ENCODE measurements at regions not wholly inside any gene's neighbourhood (a gene's known extent, or its start where the extent isn't known, plus 50 kb on each side); places are given as distances from the start of the nearest gene placed in this dataset.

DNA sequence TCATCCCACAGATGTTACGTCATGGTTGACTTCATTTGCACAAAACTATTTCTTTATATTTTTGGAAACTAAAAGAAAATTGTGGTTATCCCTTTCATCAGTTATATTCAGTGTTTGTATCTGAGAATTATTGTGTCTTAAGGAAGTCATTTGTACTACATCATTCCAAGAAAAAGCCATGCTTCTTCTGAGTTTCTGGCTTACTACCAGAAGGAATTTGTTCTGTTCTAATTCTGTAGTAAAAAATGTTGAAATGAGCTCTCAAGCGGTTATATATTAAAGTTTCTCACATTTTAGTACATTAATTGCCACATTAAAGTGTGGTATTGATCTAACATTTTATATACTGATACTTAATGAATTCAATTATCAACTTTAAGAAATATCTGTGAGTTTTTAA is 1844.5 kb downstream of the PCDH7 start:
- TF ChIP-seq, protein P1, sequence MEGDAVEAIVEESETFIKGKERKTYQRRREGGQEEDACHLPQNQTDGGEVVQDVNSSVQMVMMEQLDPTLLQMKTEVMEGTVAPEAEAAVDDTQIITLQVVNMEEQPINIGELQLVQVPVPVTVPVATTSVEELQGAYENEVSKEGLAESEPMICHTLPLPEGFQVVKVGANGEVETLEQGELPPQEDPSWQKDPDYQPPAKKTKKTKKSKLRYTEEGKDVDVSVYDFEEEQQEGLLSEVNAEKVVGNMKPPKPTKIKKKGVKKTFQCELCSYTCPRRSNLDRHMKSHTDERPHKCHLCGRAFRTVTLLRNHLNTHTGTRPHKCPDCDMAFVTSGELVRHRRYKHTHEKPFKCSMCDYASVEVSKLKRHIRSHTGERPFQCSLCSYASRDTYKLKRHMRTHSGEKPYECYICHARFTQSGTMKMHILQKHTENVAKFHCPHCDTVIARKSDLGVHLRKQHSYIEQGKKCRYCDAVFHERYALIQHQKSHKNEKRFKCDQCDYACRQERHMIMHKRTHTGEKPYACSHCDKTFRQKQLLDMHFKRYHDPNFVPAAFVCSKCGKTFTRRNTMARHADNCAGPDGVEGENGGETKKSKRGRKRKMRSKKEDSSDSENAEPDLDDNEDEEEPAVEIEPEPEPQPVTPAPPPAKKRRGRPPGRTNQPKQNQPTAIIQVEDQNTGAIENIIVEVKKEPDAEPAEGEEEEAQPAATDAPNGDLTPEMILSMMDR (IDR thresholded peaks at IDR 0.05; ENCODE audit: unreplicated experiment): no peak
- Mint-ChIP-seq H3K4me1 (ENCODE audit: unreplicated experiment) (no peaks in the 10 kb centered on the region), H3K4me3 (ENCODE audit: unreplicated experiment) (no peak overlapping the region), H3K9me3 (ENCODE audit: unreplicated experiment) (no peaks in the 10 kb centered on the region), H3K27ac (ENCODE audit: unreplicated experiment) (no peak overlapping the region), H3K36me3 (ENCODE audit: low read depth, unreplicated experiment) (no peaks in the 10 kb centered on the region), H3K27me3 (ENCODE audit: unreplicated experiment) (no peaks in the 10 kb centered on the region)
- no peak for DNase-seq (ENCODE audit: low spot score)

DNA sequence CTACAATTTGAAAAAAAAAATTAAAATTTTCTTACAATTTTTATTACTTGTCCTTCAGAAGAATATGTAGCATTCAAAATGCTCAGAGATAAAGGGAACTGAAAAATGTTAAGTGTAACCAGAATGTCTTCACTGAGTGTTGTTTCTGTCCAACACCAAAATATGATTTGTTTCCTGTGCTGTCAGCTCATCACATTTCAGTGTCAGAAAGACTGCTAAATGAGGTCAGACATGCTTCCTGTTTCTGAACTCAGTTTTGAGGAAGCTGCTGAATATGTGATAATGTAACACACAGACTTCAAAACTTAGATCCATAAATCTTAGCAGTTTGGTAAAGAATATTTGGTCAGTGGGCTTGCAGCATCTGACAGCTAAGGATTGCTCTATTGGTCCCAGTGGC is 1849.7 kb downstream of the PCDH7 start:
- no peaks in the 10 kb centered on the region for H3K36me3 Mint-ChIP-seq (ENCODE audit: low read depth, unreplicated experiment)
- H3K27me3 Mint-ChIP-seq (ENCODE audit: unreplicated experiment): no peaks in the 10 kb centered on the region

GRCh38 chr4:32572366-32572765 is 1852.2 kb downstream of the PCDH7 start:
- TF ChIP-seq, protein P1 (IDR thresholded peaks at IDR 0.05; ENCODE audit: unreplicated experiment): no peak
- Mint-ChIP-seq H3K4me1 (ENCODE audit: unreplicated experiment) (no peaks in the 10 kb centered on the region), H3K4me3 (ENCODE audit: unreplicated experiment) (no peak overlapping the region), H3K27ac (ENCODE audit: unreplicated experiment) (no peak overlapping the region), H3K9me3 (ENCODE audit: unreplicated experiment) (no peaks in the 10 kb centered on the region), H3K27me3 (ENCODE audit: unreplicated experiment) (no peaks in the 10 kb centered on the region), H3K36me3 (ENCODE audit: low read depth, unreplicated experiment) (no peaks in the 10 kb centered on the region)
- no peak for DNase-seq (ENCODE audit: low spot score)

More for the DNA sequence above, 1849.7 kb downstream of the PCDH7 start:
- Mint-ChIP-seq H3K4me3 (ENCODE audit: unreplicated experiment) (no peak overlapping the region), H3K9me3 (ENCODE audit: unreplicated experiment) (no peaks in the 10 kb centered on the region), H3K4me1 (ENCODE audit: unreplicated experiment) (no peaks in the 10 kb centered on the region), H3K27ac (ENCODE audit: unreplicated experiment) (no peak overlapping the region)
- DNase-seq (ENCODE audit: low spot score): no peak
- TF ChIP-seq, protein P1 (IDR thresholded peaks at IDR 0.05; ENCODE audit: unreplicated experiment): no peak

DNA sequence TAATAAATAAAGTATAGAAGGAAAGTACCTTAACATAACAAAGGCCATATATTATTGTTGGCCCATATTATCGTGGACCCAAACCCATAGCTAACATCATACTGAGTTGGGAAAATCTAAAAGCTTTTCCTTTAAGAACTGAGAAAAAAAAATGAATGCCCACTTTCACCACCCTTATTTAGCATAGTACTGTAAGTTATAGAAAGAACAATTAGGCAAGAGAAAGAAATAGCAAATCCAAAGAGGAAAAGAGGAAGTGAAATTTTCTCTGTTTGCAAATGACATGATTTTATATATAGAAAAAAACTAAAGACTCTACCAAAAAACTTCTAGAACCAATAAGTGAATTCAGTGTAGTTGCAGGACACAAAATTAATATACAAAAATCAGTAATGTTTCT is 1854.6 kb downstream of the PCDH7 start:
- Mint-ChIP-seq H3K27me3 (ENCODE audit: unreplicated experiment) (no peaks in the 10 kb centered on the region), H3K9me3 (ENCODE audit: unreplicated experiment) (no peaks in the 10 kb centered on the region), H3K4me1 (ENCODE audit: unreplicated experiment) (no peaks in the 10 kb centered on the region), H3K36me3 (ENCODE audit: low read depth, unreplicated experiment) (no peaks in the 10 kb centered on the region), H3K27ac (ENCODE audit: unreplicated experiment) (no peak overlapping the region), H3K4me3 (ENCODE audit: unreplicated experiment) (no peak overlapping the region)
- no peak for DNase-seq (ENCODE audit: low spot score)
- TF ChIP-seq, protein P1 (IDR thresholded peaks at IDR 0.05; ENCODE audit: unreplicated experiment): no peak

- Mint-ChIP-seq H3K27me3 (ENCODE audit: unreplicated experiment) (no peaks in the 10 kb centered on the region), H3K36me3 (ENCODE audit: low read depth, unreplicated experiment) (no peaks in the 10 kb centered on the region)
These were observed 1868.9 kb downstream of the PCDH7 start for GRCh38 chr4:32589097-32589496.

More at GRCh38 chr4:32589097-32589496, 1868.9 kb downstream of the PCDH7 start:
- Mint-ChIP-seq H3K27ac (ENCODE audit: unreplicated experiment) (no peak overlapping the region), H3K4me1 (ENCODE audit: unreplicated experiment) (no peaks in the 10 kb centered on the region), H3K9me3 (ENCODE audit: unreplicated experiment) (no peaks in the 10 kb centered on the region), H3K4me3 (ENCODE audit: unreplicated experiment) (no peak overlapping the region)
- TF ChIP-seq, protein P1 (IDR thresholded peaks at IDR 0.05; ENCODE audit: unreplicated experiment): no peak
- no peak for DNase-seq (ENCODE audit: low spot score)

All from endothelial cell (in vitro differentiated cells).